K562 (cell line): ENCODE measurements at regions not wholly inside any gene's neighbourhood (a gene's known extent, or its start where the extent isn't known, plus 50 kb on each side); places are given as distances from the start of the nearest gene placed in this dataset.
"Not testable (repeated sequence)": the region's sequence is repeated elsewhere in the genome, so short reads cannot be mapped to it uniquely, and the experiment has no call there.

Source experiments
- ATAC-seq: fragments of 200-7000 bp; cut with Tn5 transposase; 3 replicates; pipeline ENCODE4 v1.9.1; 2020; ENCODE audit warnings: moderate library complexity
- BruUV-seq: library from RNA; stranded (reverse); fragments of 400-500 nt; replicated peaks from 2 replicates; lab custom pipeline; 2021; lab: Mats Ljungman, UMichigan
- CTCF ChIA-PET: fragments of 300-600 bp; formaldehyde crosslinking; extraction: SDS; loops from one replicate; lab custom pipeline; 2021; ENCODE audit warnings: low intra/inter-chr PET ratio; lab: Yijun Ruan, JAX
- POLR2A ChIA-PET: fragments of 300-600, 350-650 bp; sonication (Branson Sonifier 250); formaldehyde crosslinking; extraction: SDS; loops from one replicate; lab custom pipeline; 2021; ENCODE audit warnings: antibody characterized with exemption, inconsistent platforms; lab: Yijun Ruan, JAX
- DNase-seq, 4 experiments: peaks; one replicate each; pipeline versions ENCODE4 v3.0.0 to v3.0.0-alpha.2; 2011 to 2018; ENCODE audit warnings: low spot score in 3 of 4, mixed read lengths in 3 of 4; ENCODE audit errors: extremely low read depth in 1 of 4
- FAIRE-seq: peaks from 2 replicates; lab custom pipeline; 2011; peaks lifted over from hg19 to GRCh38; lab: Jason Lieb, UNC
- H2AFZ ChIP-seq: 2 replicates; pipeline ENCODE4 v1.6.0; 2011; ENCODE audit warnings: low read depth, low read length, control low read depth, inconsistent platforms
- H3K27ac ChIP-seq: fragments of 200-600 bp; 3 replicates; pipeline ENCODE4 v1.8.0; 2011; ENCODE audit warnings: low read depth, mild to moderate bottlenecking, control low read depth, inconsistent platforms, low read length, moderate library complexity, mixed read lengths; ENCODE audit errors: extremely low read depth
- H3K27me3 ChIP-seq, 2 experiments: fragments of 300-600 bp in 1 of 2; 2 replicates in 1 of 2; 3 replicates in 1 of 2; pipeline versions ENCODE4 v1.6.0 to v1.8.0; 2011; ENCODE audit warnings: inconsistent platforms in 2 of 2, low read length in 2 of 2, mild to moderate bottlenecking in 1 of 2, mixed read lengths in 1 of 2, moderate library complexity in 1 of 2; ENCODE audit not compliant: control insufficient read depth in 2 of 2, insufficient read depth in 2 of 2
- H3K36me3 ChIP-seq: fragments of 300-600 bp; 3 replicates; pipeline ENCODE4 v1.8.0; 2011; ENCODE audit warnings: mild to moderate bottlenecking, low read length, inconsistent platforms; ENCODE audit not compliant: control insufficient read depth, insufficient read depth
- H3K4me1 ChIP-seq, 2 experiments: fragments of 200-600 bp in 1 of 2; replicated peaks in 1 of 2; 2 replicates in 1 of 2; 3 replicates in 1 of 2; pipeline versions ENCODE4 v1.5.1 to v1.8.0; 2011; ENCODE audit warnings: inconsistent platforms in 2 of 2, low read length in 2 of 2, mild to moderate bottlenecking in 1 of 2, mixed read lengths in 1 of 2, moderate library complexity in 1 of 2; ENCODE audit not compliant: control insufficient read depth in 2 of 2, insufficient read depth in 2 of 2
- H3K4me2 ChIP-seq: 2 replicates; pipeline ENCODE4 v1.6.1; 2011; ENCODE audit warnings: low read length, control low read depth, inconsistent platforms, mixed read lengths; ENCODE audit not compliant: insufficient read depth
- H3K4me3 ChIP-seq: fragments of 200-600 bp; sonication (generic), shearing (Covaris generic); 2 replicates; pipeline ENCODE4 v1.5.1; 2016; ENCODE audit warnings: control low read depth, inconsistent platforms
- H3K79me2 ChIP-seq: fragments of 200-600 bp; 3 replicates; pipeline ENCODE4 v1.8.0; 2011; ENCODE audit warnings: low read length, inconsistent platforms; ENCODE audit not compliant: control insufficient read depth, insufficient read depth
- H3K9ac ChIP-seq, 2 experiments: 2 replicates each; pipeline versions ENCODE4 v1.6.0 to v1.6.1; 2011; ENCODE audit warnings: low read depth in 2 of 2, low read length in 2 of 2, control low read depth in 1 of 2, inconsistent platforms in 1 of 2, mild to moderate bottlenecking in 1 of 2, mixed read lengths in 1 of 2; ENCODE audit not compliant: insufficient read depth in 1 of 2
- H3K9me1 ChIP-seq: one replicate; pipeline ENCODE4 v1.6.0; 2011; ENCODE audit warnings: inconsistent platforms, mild to moderate bottlenecking, low read length, moderate library complexity; ENCODE audit not compliant: control insufficient read depth, insufficient read depth
- H3K9me3 ChIP-seq: replicated peaks from 2 replicates; pipeline ENCODE4 v1.5.1; 2011; ENCODE audit warnings: low read depth, low read length, inconsistent platforms; ENCODE audit not compliant: control insufficient read depth, insufficient read depth
- H4K20me1 ChIP-seq: replicated peaks from 2 replicates; pipeline ENCODE4 v1.6.1; 2011; ENCODE audit warnings: low read length, inconsistent platforms, mixed read lengths; ENCODE audit not compliant: control insufficient read depth, insufficient read depth
- MEF2D ChIP-seq: conservative IDR thresholded peaks from 2 replicates; pipeline ENCODE4 v1.6.1; 2016; ENCODE audit warnings: low read depth, missing genetic modification characterization, missing compliant biosample characterization
- NR4A1 ChIP-seq, 2 experiments: fragments of 250-450 bp in 1 of 2; fragments of 450-650 bp in 1 of 2; sonication (Bioruptor Pico) in 1 of 2; IDR thresholded peaks; 2 replicates each; pipeline versions ENCODE4 v1.4.0 to v1.6.1; 2016 to 2020; ENCODE audit warnings: mild to moderate bottlenecking in 2 of 2, missing compliant biosample characterization in 1 of 2, missing genetic modification characterization in 1 of 2, moderate library complexity in 1 of 2
- WGBS: fragments of 100-300 bp; shearing (Covaris generic); methylation state at CpG from one replicate; pipeline ENCODE4 v1.1.6; 2016; ENCODE audit warnings: low coverage, mixed read lengths; ENCODE audit not compliant: insufficient coverage; ENCODE audit errors: missing lambda C conversion rate; 5-methylcytosine and 5-hydroxymethylcytosine counted together
- in situ Hi-C: fragments of 300-500 bp; cut with MboI; formaldehyde crosslinking; loops from 4 replicates; pipeline ENCODE4 v1.15.0; 2018; ENCODE audit warnings: inconsistent platforms, mixed read lengths
- intact Hi-C: fragments of 100-400 bp; cut with micrococcal nuclease; formaldehyde crosslinking; loops from 2 replicates; pipeline ENCODE4 v1.14.2; 2022
- TF ChIP-seq, protein P1 (sequence below): sonication (generic); formaldehyde crosslinking; IDR thresholded peaks from 2 replicates; pipeline ENCODE4 v1.8.1; 2023; ENCODE audit warnings: mild to moderate bottlenecking, missing genetic modification reagents

DNA sequence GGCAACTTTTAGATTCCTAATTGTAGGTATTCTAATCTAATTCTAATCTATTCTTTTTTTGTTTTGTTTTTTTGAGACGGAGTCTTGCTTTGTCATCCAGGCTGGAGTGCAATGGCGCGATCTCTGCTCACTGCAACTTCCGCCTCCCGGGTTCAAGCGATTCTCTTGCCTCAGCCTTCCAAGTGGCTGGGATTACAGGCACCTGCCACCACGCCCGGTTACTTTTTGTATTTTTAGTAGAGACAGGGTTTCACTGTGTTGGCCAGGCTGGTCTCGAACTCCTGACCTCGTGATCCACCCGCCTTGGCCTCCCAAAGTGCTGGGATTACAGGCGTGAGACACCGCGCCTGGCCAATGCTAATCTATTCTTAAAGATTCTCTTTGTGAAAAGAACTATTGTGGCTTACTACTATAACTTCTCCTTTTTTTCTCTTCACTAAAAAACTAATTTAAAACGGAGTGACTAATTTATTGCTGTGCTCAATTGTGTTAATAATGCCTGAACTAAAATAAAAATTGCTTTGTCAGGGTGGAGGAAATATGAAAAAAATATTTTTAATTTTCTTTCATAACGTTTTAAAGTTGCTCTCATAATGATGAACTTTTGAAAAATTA is 85.6 kb downstream of the DUSP6 start:
- H3K27ac ChIP-seq; H3K36me3 ChIP-seq; H4K20me1 ChIP-seq; in situ Hi-C loops; H2AFZ ChIP-seq; ATAC-seq; H3K4me1 ChIP-seq; TF ChIP-seq NR4A1 (CRISPR knock-in tag; IDR thresholded peaks at IDR 0.05): not testable (repeated sequence)
- POLR2A ChIA-PET = interaction anchor here (1.0 kb wide), 1 partner anchor 8 kb away, joined by 3 read pairs; no protein-coding TSS in a partner anchor
- 16% methylated on average over 16 of the region's 16 CpGs for WGBS
- 0 out of 2 replicates have a peak, but pooled peaks have one; percentile 42 for TF ChIP-seq NR4A1 (tag; IDR thresholded peaks at IDR 0.05)
- TF ChIP-seq, protein P1, sequence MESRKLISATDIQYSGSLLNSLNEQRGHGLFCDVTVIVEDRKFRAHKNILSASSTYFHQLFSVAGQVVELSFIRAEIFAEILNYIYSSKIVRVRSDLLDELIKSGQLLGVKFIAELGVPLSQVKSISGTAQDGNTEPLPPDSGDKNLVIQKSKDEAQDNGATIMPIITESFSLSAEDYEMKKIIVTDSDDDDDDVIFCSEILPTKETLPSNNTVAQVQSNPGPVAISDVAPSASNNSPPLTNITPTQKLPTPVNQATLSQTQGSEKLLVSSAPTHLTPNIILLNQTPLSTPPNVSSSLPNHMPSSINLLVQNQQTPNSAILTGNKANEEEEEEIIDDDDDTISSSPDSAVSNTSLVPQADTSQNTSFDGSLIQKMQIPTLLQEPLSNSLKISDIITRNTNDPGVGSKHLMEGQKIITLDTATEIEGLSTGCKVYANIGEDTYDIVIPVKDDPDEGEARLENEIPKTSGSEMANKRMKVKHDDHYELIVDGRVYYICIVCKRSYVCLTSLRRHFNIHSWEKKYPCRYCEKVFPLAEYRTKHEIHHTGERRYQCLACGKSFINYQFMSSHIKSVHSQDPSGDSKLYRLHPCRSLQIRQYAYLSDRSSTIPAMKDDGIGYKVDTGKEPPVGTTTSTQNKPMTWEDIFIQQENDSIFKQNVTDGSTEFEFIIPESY = peak; percentile 86
- 0 out of 2 replicates have a peak, but pooled peaks have one; percentile 41 for TF ChIP-seq MEF2D
- TF ChIP-seq, all 486 proteins: peak for 3; not testable (repeated sequence) for 483
- intact Hi-C loops, H3K79me2 ChIP-seq, H3K9me1 ChIP-seq, H3K9me3 ChIP-seq, H3K9ac ChIP-seq, H3K4me3 ChIP-seq, FAIRE-seq, CTCF ChIA-PET, H3K27me3 ChIP-seq, H3K4me2 ChIP-seq, BruUV-seq, DNase-seq: not testable (repeated sequence)
